Activated T-helper 1 cell treated with anti-CD3 and anti-CD28 coated beads, Interleukin-12 subunit alpha, Interleukin-12 subunit beta, Interleukin-2, Interleukin-4 antibody, amounts not matched to agents 30 ng/mL and 10 ng/mL and 1 ng/mL, durations not matched to agents 14 hours and 24 hours and 36 hours (primary cell): ENCODE measurements at regions not wholly inside any gene's neighbourhood (a gene's known extent, or its start where the extent isn't known, plus 50 kb on each side); places are given as distances from the start of the nearest gene placed in this dataset.

ENCODE experiments used
- DNase-seq: peaks from one replicate; pipeline ENCODE4 v3.0.0; 2021; ENCODE audit warnings: low spot score
- H3K27ac Mint-ChIP-seq: one replicate; pipeline ENCODE4 v1.8.0; 2021; ENCODE audit warnings: mild to moderate bottlenecking, mixed read lengths
- H3K27me3 Mint-ChIP-seq: one replicate; pipeline ENCODE4 v1.8.0; 2022; ENCODE audit warnings: mild to moderate bottlenecking, moderate library complexity, mixed read lengths; ENCODE audit not compliant: insufficient read depth
- H3K36me3 Mint-ChIP-seq: one replicate; pipeline ENCODE4 v1.8.0; 2021; ENCODE audit warnings: low read depth, mixed read lengths
- H3K4me1 Mint-ChIP-seq: one replicate; pipeline ENCODE4 v1.8.0; 2021; ENCODE audit warnings: low read depth, mixed read lengths
- H3K4me3 Mint-ChIP-seq: one replicate; pipeline ENCODE4 v1.8.0; 2021; ENCODE audit warnings: mild to moderate bottlenecking, moderate library complexity, mixed read lengths
- H3K9me3 Mint-ChIP-seq: one replicate; pipeline ENCODE4 v1.8.0; 2021; ENCODE audit warnings: mixed read lengths
- intact Hi-C: fragments of 100-400 bp; cut with micrococcal nuclease; formaldehyde crosslinking; loops from one replicate; pipeline ENCODE4 v1.15.1; 2024

DNA sequence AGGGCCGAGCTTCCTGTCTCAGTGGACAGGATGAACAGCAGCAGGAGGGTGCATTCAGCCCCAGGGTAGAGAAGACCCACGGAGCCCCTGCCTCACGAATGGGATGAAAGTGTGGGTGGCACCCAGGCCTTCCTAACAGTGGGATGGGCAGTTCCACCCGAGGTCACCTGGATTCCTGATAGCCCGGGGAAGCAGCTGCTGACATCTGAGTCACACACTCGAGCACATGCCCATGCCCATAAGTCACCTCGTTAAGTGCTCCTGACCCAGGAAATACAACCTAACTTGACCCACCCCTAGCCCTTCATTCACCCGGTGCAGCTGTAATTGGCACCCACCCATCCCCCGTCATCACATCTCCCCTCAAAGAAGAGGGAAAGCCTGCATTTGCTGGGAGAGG lies 85.3 kb upstream of the FOXF1 start:
- Mint-ChIP-seq H3K9me3 (no peaks in the 10 kb centered on the region), H3K27me3 (no peaks in the 10 kb centered on the region), H3K36me3 (no peaks in the 10 kb centered on the region), H3K27ac (no peak overlapping the region), H3K4me3 (no peak overlapping the region), H3K4me1 (no peaks in the 10 kb centered on the region)
- no peak for DNase-seq
- intact Hi-C loops, result no loop called here

GRCh38 chr16:86426063-86426642 lies 84.2 kb upstream of the FOXF1 start:
- H3K4me1 Mint-ChIP-seq, result no peaks in the 10 kb centered on the region
- H3K4me3 Mint-ChIP-seq, result no peak overlapping the region
- no peak overlapping the region for H3K27ac Mint-ChIP-seq
- intact Hi-C loops, result no loop called here
- no peak for DNase-seq
- H3K27me3 Mint-ChIP-seq, result no peaks in the 10 kb centered on the region
- no peaks in the 10 kb centered on the region for H3K36me3 Mint-ChIP-seq
- no peaks in the 10 kb centered on the region for H3K9me3 Mint-ChIP-seq

- no peaks in the 10 kb centered on the region for H3K27me3 Mint-ChIP-seq
- no peak overlapping the region for H3K27ac Mint-ChIP-seq
- H3K4me1 Mint-ChIP-seq, result no peaks in the 10 kb centered on the region
- no peak for DNase-seq
- H3K9me3 Mint-ChIP-seq, result no peaks in the 10 kb centered on the region
- H3K36me3 Mint-ChIP-seq, result no peaks in the 10 kb centered on the region
- intact Hi-C loops, result no loop called here
- no peak overlapping the region for H3K4me3 Mint-ChIP-seq
These were observed 82.9 kb upstream of the FOXF1 start for GRCh38 chr16:86427433-86427851.

GRCh38 chr16:86428729-86429517 lies 81.4 kb upstream of the FOXF1 start:
- no peaks in the 10 kb centered on the region for H3K27me3 Mint-ChIP-seq
- H3K9me3 Mint-ChIP-seq, result no peaks in the 10 kb centered on the region
- intact Hi-C loops, result no loop called here
- no peak for DNase-seq
- H3K36me3 Mint-ChIP-seq, result no peaks in the 10 kb centered on the region
- H3K4me3 Mint-ChIP-seq, result no peak overlapping the region
- H3K4me1 Mint-ChIP-seq, result no peaks in the 10 kb centered on the region
- no peak overlapping the region for H3K27ac Mint-ChIP-seq

DNA sequence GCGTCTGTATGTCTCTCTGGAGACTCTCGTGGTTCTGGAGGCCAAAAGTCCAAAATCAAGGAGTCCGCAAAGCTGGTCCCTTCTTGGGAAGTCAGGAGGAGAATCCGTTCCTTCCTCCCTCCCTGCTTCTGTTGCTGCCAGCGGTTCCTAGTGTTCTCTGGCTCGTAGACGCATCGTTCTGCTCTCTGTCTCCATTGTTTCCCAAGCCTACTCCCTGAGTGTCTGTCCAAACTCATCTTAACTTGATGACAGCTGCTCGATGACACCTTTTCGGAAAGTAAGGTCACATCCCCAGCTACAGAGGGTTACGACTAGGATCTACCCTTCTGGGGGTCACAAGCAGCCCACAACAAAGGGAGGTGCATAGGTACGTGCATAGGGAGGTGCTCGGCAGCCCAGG lies 80.7 kb upstream of the FOXF1 start:
- Mint-ChIP-seq H3K4me3 (no peak overlapping the region), H3K9me3 (no peaks in the 10 kb centered on the region), H3K27ac (no peak overlapping the region), H3K4me1 (no peaks in the 10 kb centered on the region), H3K27me3 (no peaks in the 10 kb centered on the region), H3K36me3 (no peaks in the 10 kb centered on the region)
- no peak for DNase-seq
- intact Hi-C loops, result no loop called here

- Mint-ChIP-seq H3K4me1 (no peaks in the 10 kb centered on the region), H3K27ac (no peak overlapping the region), H3K36me3 (no peaks in the 10 kb centered on the region), H3K4me3 (no peak overlapping the region), H3K27me3 (no peaks in the 10 kb centered on the region), H3K9me3 (no peaks in the 10 kb centered on the region)
- intact Hi-C loops, result no loop called here
- DNase-seq, result no peak
These were observed 79.5 kb upstream of the FOXF1 start for GRCh38 chr16:86430814-86431213.

DNA sequence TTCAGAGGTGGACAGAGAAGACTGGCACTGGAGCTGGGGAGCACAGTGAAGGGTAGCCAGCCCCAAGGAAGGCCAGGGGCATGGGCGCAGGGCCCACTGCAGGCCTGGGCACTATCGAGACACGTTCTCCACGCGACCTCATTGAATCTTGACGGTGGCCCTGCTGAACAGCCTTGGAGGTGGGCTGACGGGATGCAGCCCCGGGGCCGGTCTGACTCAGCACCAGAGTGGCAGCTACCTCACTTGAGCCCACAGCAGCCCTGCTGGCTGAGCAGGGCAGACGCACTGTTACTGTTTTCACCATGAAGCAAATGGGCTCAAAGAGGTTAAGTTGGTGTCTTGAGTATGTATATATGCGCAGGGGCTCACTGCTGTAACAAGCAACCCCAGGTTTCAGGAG lies 78.8 kb upstream of the FOXF1 start:
- DNase-seq, result no peak
- Mint-ChIP-seq H3K27ac (no peak overlapping the region), H3K4me1 (no peaks in the 10 kb centered on the region), H3K4me3 (no peak overlapping the region), H3K36me3 (no peaks in the 10 kb centered on the region), H3K27me3 (no peaks in the 10 kb centered on the region), H3K9me3 (no peaks in the 10 kb centered on the region)
- intact Hi-C loops, result no loop called here

DNA sequence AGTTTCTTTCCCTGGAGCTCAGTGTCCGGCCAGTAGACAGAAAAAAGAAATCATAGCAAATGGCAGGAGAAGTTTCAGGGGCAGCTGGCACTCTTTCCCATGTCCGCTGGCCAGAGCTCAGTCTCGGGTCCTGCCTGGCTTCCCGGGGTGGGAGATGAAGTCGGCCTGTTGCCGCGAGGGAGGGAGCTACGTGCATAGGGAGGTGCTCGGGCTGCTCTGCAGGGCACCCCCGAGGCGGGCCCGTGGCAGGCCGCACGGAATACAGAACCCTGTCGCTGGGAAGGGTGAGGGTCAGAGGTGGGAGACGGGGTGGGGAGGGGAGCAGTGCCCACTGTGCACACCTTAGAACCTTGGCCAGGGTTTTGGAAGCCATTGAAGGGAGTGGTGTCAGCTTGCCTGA lies 78.3 kb upstream of the FOXF1 start:
- Mint-ChIP-seq H3K4me1 (no peaks in the 10 kb centered on the region), H3K4me3 (no peak overlapping the region), H3K36me3 (no peaks in the 10 kb centered on the region), H3K27ac (no peak overlapping the region), H3K9me3 (no peaks in the 10 kb centered on the region), H3K27me3 (no peaks in the 10 kb centered on the region)
- DNase-seq, result no peak
- intact Hi-C loops, result no loop called here

DNA sequence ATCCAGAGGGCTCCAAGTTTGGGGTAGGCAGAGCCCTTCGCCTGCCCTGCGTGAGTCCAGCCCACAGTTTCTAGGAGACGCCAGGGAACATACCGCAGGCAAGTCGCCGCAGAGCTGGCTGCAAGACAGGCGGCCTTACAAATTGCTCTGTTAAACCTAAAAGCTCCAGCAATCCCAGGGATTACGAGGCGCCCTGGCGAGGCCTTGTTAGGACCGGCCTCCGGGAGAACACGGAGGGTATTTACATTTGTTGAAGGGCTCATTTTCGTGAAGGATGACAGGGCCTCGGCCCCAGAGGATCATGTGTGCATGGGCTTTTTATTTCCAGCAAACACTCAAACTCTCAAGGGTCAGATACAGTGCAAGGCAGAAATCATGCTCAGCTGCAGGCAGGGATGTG lies 77.6 kb upstream of the FOXF1 start:
- Mint-ChIP-seq H3K9me3 (no peaks in the 10 kb centered on the region), H3K36me3 (no peaks in the 10 kb centered on the region), H3K4me1 (no peaks in the 10 kb centered on the region), H3K27ac (no peak overlapping the region), H3K27me3 (no peaks in the 10 kb centered on the region), H3K4me3 (no peak overlapping the region)
- intact Hi-C loops, result no loop called here
- DNase-seq, result no peak

DNA sequence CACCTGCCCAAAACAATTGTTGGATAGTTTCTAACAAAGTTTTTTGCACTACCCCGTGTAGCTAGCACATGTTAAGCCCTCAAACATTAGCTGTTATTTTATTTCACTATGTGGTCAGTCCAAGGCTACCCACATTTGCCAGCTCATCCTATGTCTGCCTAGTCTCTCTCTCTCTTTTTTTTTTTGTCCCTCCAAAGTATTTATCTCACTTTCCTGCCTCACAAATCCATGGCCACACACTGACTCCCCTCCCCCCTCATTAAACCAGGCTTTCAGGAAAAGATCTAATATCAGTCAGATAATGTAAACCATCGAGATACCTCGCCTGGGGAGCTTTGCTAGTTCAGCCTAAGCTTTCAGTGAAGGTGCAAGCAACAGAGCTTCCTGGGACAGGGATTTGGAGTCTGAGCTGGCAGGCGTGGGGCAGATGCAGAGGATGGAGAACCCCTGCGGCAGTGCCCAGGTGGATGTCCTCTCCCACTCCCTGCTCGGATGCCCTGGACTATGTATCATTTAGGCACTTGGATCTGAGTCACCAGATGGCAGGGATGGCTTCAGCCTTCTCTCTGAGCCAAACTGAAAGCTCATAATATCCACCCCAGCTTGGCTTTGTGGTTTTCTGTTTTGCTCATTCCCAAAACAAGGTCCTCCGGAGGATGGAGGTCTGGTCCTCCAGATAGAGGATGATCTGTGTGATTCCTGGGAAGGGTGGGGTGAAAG lies 73.7 kb upstream of the FOXF1 start:
- Mint-ChIP-seq H3K27me3 (no peaks in the 10 kb centered on the region), H3K9me3 (no peaks in the 10 kb centered on the region), H3K36me3 (no peaks in the 10 kb centered on the region), H3K27ac (no peak overlapping the region), H3K4me3 (no peak overlapping the region), H3K4me1 (no peaks in the 10 kb centered on the region)
- DNase-seq, result no peak
- intact Hi-C loops, result no loop called here

DNA sequence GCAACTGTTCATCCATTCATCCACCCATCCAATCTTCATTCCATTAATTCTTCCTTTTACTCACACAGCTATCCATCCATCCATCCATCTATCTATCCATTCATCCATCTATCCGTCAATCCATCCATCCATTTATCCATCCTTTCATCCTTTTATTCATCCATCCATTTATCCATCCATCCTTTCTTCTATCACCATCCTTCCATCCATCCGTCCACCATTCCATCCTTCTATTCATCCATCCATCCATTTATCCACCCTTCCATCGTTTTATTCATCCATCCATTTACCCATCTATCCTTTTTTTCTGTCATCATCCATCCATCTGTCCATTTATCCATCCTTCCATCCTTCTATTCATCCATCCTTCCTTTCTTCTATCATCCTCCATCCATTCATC lies 73.0 kb upstream of the FOXF1 start:
- no peaks in the 10 kb centered on the region for H3K4me1 Mint-ChIP-seq
- H3K27ac Mint-ChIP-seq, result no peak overlapping the region
- H3K4me3 Mint-ChIP-seq, result no peak overlapping the region
- DNase-seq, result no peak
- H3K27me3 Mint-ChIP-seq, result peaks cover 2% of the 10 kb centered on the region
- no peaks in the 10 kb centered on the region for H3K9me3 Mint-ChIP-seq
- no peaks in the 10 kb centered on the region for H3K36me3 Mint-ChIP-seq
- intact Hi-C loops, result no loop called here

DNA sequence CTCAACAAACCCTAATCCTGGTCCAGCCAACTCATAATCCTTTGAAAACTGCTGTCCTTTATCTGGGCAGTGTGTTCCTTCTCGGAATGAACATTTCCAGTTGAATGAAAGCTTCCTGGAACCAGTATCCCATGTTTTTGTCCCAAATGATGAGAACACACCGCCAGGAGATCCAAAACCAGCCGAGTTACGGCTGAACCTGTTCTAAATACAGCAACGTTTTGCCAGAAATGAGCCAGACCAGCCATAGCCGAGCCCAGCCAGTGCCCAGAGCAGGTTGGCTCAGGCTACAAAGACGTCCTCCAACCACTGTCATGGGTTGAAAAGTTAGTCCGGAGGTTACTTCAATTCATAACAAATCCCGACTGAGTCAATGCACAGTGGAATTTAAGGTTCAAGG lies 67.6 kb upstream of the FOXF1 start:
- H3K4me1 Mint-ChIP-seq, result no peaks in the 10 kb centered on the region
- no peak overlapping the region for H3K4me3 Mint-ChIP-seq
- intact Hi-C loops, result no loop called here
- DNase-seq, result no peak
- H3K27me3 Mint-ChIP-seq, result peaks cover 6% of the 10 kb centered on the region
- H3K27ac Mint-ChIP-seq, result no peak overlapping the region
- no peaks in the 10 kb centered on the region for H3K36me3 Mint-ChIP-seq
- no peaks in the 10 kb centered on the region for H3K9me3 Mint-ChIP-seq

GRCh38 chr16:86443508-86444147 lies 66.7 kb upstream of the FOXF1 start:
- no peaks in the 10 kb centered on the region for H3K4me1 Mint-ChIP-seq
- DNase-seq, result no peak
- intact Hi-C loops, result no loop called here
- peaks cover 6% of the 10 kb centered on the region for H3K27me3 Mint-ChIP-seq
- no peaks in the 10 kb centered on the region for H3K36me3 Mint-ChIP-seq
- H3K4me3 Mint-ChIP-seq, result no peak overlapping the region
- H3K9me3 Mint-ChIP-seq, result no peaks in the 10 kb centered on the region
- H3K27ac Mint-ChIP-seq, result no peak overlapping the region
